ENCODE measurements at regions not wholly inside any gene's neighbourhood (a gene's known extent, or its start where the extent isn't known, plus 50 kb on each side); places are given as distances from the start of the nearest gene placed in this dataset.

DNA sequence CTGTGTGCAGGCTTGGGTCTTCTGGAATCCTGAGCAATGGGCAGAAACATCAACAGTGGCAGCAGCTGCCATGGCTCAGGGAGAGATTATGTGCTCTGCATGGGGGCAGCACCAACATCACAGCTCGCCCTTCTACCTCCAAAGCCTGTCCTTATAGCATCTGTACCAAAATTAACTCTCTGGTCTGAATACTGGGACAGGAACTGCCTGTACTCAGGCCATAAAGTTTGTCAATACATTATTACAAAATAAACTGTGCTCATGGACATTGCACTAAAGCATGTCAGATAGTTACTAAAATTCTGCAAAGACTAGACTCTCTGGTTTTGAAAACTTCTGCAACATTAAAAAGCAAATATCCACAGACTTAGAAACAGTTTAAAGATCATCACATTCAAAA, 91.6 kb downstream of the ZC3H11B start:
- DNase-seq: no peak

DNA sequence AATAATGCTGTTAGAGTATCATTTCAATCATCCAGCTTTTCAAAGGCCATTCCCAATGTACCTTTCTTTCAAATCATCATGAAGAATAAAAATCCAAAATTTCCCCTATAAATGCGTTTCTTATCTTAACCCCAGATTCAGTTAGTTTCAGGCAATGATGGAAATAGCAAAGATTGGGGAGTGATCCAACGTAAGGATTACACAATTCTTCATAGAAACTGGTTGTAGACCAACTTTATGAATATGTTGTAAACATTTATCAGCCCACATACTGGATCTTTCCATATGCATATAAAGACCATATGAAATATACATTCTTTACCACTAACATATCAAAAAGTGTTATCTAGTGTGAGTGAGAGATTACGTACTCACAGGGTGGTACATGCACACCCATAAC, 92.7 kb downstream of the ZC3H11B start:
- DNase-seq: no peak

DNA sequence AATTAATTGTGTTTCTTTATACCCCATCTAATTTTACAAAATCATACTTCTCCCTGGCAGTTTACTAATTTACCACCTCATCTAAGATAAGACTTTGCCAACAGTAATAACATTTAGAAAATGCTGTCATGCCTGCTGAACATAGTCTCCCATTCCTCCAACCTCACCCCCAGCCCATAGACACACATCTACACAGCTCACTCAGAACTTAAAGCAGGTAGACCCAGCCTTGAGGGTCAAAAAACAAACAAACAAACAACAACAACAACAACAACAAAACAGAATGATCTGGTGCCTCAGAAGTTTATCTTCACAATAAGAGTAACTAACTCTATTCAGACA, 94.0 kb downstream of the ZC3H11B start:
- DNase-seq: no peak

DNA sequence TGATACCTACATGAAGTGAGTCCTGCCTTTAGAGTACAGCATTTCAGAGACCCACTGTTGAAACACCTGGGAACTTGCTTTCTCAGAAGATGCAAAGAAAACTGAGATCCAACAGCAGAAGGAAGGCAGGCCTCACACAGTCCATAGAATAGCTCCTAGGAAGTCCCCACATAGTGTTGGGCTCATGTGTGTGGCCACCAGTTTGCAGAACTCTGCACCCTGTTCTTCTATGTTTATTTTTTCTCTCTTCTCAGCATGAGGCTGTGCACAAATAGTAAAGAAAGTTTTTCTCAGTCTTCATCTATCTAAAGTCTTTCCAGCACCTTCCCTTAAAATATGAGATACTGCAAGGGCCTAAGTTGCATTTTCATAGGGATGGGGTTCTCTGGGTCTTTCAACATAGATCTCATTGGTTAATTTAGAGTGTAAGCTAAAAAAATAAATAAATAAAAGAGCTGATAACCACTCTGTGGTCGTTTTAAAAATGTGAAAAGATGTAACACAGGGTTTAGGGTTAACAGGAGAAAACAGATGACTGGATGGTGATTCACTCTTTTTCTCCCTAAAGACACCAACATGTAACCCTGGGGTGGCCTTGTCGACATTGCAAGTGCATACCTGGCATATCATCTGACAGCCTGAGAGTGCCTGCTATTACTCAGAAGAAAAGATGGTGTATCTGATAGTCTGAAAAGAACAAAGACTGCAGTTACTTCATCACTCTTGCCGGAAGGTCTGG, 94.6 kb downstream of the ZC3H11B start:
- DNase-seq: no peak

DNA sequence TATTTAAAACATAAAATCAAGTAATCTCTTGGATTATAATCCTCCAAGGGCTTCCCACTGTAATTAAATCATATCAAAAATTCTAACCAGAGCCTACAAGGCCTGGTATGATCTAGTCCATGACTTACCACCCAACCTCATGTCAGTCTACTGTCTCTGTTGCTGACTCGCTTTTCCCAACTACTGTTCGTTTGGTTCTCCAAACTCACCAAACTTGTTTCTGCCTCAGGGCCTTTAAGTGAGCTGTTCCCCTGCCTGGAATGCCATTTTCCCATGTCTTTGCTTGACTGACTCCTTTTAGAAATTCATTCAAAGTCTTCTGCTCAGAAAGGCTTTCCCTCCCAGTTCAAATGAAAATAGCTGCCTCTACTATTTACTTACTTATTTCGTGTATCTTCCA, 95.9 kb downstream of the ZC3H11B start:
- DNase-seq: no peak

DNA sequence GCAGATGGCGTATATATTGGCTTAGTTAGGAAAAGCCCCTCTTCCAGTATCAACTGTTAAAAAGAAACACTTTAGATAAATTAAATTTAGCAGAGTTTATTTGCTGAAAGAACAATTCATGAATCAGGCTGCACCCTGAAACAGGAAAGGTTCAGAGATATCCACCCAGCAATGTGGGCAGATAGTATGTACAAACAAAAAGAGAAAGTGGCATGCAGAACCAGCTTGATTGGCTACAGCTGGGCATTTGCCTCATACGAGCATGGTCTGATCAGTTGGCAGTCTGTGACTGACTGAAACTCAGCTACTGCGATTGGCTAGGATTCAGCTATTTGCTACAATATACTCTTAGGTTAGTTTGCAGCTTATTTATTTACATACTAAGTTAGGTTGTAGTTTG, 98.2 kb downstream of the ZC3H11B start:
- no peak for DNase-seq

DNA sequence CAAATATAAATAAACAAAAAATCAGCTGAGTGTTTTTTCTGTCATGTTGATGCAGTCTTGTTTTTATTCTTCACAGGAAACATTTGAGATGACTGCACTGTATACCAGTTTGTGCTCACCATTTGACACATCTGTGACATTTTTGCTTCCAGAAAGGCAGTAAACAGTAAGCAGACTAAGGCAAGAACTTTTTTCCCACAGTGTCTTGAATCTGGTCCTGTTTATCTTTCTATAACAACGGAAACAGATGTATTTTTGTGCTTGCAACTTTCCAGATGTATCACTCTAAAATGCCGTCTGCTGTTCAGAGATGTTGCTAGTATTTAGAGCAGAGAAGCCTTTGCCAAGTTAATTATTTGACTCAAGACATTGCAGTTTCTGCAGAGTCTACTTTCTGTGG, 105.5 kb downstream of the ZC3H11B start:
- no peak for DNase-seq

DNA sequence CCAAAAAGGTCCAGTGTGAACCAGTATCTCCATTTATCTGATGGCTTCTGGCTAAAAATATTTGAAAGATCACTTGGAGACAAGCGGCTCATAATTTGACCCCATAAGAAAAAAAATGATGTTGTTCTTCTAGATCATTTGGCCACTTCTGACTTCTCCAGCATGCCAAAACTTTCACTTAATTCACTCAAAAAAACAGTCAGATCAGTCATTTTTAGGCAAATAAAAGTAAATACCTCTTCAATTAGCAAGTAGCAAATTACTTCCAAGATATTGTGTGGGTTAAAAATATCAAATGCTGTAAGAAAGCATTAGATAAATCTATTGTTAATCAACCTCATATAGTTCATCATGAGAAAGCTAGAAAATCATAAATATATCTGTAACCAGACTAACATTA, 106.0 kb downstream of the ZC3H11B start:
- no peak for DNase-seq

DNA sequence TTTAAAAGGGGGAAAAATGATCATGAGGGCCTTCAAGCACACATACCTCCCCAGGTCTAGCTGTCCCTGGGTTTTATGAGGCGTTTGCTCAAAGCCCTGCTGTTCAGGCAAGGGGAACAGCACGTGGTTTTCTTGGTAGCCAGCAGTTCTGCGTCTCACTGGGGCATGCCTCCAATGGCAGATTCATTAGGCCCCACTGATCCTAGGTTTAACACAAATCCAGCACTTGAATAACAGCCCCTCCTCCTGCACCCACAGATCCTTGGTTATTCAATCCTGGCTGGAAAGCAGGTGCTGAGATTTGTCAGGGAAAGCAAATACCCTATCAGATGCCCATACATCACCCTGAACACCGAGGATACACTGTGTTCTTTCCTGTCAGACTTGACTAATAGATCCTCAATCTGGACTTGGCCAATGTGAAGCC, 106.4 kb downstream of the ZC3H11B start:
- no peak for DNase-seq

DNA sequence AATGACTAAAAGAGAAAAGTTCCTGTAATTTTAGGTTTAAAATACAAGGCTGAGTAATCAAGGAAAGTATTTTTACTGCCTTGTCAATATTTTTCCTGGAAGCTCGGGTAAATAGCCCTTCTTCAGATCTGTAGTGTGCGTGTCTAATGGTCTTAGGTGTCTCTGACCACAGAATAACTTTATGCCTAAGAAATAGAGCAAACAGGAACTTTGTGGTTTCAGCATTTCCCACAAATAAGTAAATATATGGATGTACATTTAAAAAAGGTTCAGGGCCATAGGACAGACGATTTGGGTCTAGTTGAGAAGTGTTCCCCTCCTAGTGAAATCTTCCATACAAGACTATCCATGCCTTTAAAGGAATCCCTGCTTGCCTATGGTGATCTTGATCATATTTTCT, 107.0 kb downstream of the ZC3H11B start:
- DNase-seq: no peak

DNA sequence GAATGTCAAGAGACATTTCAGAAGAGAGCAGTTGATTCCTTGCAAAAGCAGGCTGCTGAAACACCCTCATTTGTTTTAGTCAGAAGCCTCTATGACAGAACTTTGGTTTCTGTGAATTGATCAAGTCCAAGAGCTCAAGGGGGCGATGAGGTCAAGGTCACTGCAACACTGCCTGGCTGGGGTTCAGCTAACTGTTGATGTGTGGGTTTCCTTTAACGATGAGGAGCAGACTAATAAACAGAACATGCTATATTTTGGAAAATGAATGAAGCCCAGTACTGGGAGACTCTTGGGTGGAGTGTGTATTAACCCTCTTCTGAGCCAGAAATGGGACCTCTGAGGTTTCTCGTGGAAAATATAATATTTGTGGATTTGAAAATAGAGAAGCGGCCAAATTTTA, 109.3 kb downstream of the ZC3H11B start:
- DNase-seq: no peak

DNA sequence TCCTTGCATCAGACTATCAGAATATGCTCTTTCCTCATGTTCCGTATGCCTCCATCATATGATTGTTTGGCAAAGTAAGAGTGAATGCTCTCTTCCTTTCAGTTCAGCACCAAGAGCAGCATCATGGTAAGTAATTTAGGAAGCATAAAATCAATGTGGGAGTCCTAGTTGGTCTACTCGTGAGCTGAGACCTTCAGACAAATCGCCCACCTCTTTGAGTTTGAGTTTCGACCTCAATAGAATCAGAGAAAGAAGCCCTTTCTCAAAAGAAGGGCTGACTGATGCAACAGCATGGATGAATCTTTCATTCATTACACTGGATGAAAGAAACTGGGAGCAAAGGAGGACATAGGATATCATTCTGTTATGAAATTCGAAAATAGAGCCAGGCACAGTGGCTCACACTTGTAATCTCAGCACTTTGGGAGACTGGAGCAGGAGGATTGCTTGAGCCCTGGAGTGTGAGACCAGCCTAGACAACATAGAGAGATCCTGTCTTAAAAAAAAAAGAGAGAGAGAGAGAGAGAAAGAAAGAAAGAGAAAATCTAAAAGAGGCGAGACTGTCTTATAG, 112.5 kb downstream of the ZC3H11B start:
- DNase-seq: no peak

DNA sequence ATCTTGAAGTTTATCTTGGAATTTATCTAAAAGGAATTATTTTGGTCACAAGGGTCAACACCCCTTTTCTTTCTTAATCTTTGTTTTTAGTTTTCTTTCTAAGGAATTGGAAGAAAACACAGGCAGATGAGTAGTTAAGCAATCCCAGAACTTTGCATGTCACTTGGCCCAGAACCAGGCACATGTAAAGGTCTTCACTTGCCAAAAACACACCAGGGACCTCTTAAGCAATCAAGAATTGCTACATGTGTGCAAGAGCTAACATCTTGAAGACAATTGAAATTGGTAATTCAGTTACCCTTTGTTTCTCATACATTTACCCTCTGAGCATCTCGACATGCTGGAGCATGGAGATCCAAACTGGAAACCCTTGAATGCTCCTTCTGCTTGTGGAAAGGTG, 114.2 kb downstream of the ZC3H11B start:
- no peak for DNase-seq

DNA sequence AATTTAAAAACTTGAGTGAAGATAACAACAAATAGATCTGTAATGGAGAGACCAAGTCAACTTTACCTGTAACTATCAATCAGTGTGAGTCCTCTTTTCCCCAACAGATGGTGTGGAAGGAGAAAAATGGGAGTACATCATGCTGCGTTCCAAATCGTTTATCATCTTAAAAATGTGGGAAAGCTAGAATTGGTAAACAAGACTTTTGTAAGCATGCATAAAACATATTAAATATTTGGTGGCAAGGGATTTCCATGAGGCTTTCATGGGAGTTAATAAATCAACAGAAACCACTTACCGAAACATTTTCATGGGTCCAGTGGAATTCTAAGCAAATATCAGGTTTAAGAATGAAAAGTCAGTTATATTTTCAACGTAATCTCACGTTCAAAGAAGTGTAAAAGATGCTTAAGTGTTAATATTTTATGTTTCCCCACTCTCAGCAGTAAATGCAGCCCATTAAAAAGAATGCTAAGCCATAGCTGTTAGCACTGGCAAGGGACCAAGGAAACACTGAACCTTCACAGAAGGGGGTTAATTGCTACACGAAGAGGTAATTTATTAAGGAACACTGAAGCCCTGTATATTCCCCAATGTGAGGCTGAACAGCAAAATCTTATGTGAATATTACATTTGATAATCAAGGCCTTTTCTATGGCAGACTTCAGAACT, 117.0 kb downstream of the ZC3H11B start:
- no peak for DNase-seq

DNA sequence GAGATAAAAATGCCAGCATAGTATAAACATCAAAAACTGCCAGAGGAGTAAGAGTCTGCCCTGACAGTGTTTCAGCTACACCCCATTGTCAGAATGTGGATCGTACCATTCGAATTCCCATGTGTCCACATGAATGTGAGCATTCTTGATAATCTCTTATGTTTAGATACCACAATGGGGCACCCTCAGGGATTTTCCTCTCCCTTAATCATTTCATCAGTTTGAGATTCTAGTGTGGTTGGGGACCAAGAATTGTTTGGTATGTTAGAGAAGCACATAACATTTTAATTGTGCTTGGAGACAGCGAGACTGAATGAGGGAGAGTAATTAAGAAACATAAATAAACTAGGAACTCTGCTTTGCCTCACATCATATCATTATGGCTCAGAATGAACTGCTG, 120.2 kb downstream of the ZC3H11B start:
- no peak for DNase-seq

DNA sequence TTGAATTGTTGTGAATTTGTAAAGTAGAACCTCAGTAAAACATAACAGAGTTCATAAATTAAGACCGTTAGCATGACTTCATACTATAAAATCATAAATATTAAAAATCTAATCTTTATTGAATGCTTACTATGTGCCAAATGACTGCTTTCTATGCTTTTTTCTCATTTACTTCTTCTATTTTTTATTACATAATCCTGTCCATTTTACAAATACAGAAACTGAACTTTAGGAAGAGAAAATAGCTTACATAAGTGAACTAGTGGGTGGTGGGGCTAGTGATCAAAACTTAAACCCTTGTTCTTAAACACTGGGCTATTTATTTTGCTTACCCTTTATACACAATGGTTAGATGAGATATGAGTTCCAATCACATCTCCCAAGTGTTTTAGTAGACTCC, 122.3 kb downstream of the ZC3H11B start:
- DNase-seq: no peak

DNA sequence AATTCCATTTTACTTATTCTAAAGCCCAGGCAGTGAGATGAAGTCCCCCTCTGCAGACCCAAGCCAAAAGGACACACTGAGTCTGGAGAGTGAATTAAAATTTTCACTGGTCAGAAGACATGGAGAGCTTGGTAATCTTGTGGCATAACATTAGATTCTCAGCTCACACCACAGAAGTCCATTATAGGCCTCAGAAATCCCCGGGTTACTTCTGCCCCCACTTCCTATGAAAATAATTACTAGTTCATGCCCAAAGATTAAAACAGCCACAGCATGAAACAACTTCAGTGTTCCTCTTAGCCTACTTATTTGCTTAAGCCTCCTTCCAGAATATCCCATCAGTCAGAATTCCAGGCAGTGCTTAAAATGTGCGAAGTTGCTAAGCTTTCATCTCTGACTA, 123.3 kb downstream of the ZC3H11B start:
- no peak for DNase-seq

DNA sequence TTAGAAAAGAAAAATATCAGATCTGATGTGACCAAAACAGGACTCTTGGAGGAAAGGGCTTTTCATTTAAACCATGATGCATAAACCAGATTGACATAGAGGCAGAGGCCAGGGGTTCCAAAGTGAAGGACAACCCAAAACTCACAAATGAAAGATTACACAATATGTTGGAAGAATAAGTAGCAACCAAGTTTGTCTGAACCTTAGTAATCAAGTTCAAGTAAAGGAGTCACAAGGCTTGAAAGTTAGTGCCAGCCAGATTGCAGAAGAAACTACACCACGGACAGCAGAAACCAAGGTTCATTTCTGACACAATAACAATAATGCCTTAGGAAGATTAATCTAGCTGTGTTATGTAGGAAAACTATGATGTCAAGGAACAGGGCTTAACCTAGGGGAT, 124.6 kb downstream of the ZC3H11B start:
- no peak for DNase-seq

DNA sequence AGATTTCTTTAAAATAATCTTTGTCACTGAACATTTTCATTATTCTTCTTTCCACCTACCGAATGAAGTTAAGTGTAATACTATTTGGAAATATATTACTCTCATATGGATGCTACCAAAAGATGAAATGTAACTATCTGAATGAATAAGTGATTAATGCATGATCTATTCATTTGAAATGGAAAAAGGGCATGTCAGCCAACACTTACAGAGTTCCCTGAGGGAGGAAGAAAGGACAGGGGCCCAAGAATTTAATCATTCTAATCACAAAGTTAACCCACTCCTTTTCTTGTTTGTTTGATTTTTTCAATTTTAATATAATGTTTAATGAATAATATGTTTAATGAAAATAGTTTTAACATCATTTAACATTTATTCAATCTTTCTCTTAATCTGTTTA, 129.4 kb downstream of the ZC3H11B start:
- DNase-seq: no peak

DNA sequence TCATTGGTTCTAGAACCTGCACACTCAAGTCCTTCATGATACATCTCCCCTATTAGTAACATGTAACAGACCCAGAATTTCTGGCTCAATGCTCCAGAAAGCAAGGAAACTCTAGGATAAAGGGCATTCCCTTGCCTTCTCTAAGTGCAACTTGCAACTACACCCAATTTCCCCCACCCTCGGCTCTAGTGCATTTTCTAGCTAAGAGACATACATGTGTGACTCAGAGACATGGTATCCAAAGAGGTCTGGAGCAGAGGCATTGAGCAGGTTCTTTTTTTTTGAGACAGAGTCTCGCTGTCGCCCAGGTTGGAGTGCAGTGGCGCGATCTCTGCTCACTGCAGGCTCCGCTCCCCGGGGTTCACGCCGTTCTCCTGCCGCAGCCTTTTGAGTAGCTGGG, 132.9 kb downstream of the ZC3H11B start:
- DNase-seq: no peak

DNA sequence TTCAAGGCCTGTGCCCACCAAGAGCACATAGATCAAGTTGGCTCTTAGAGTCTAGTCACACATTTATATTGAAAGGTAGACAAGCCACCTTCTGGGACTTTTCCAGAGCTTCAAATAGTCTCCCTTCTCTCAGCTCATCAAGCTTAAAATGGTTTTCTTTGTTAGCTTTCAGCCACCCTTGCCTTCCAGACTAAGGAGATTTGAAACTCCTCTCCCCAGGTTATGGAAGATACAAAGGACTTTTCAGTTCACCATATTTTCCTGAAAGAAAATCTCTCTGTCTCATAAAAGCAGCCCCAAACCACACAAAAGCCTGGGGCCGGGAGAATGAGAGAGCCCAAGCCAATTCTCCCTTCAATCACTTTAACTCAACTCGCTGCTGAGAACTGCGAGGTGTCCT, 134.1 kb downstream of the ZC3H11B start:
- no peak for DNase-seq

DNA sequence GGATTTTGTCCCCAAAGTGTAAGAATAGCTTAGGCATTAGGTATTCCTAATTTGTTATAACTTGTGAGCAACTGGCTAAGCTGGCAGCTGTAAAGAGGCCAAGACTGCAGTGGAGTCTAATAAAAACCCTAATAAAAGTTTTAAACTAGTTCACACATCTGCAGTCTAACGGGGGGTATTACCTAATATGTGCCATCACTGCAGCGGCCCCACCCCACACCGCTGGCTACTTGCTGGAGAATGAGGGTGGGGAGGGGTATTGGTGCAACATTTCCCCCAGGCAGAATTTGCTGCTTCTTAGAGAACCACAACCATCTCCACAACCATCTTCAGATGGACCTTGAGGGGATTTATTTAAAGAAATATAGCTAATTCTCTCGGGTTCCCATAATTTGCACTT, 135.0 kb downstream of the ZC3H11B start:
- DNase-seq: no peak

DNA sequence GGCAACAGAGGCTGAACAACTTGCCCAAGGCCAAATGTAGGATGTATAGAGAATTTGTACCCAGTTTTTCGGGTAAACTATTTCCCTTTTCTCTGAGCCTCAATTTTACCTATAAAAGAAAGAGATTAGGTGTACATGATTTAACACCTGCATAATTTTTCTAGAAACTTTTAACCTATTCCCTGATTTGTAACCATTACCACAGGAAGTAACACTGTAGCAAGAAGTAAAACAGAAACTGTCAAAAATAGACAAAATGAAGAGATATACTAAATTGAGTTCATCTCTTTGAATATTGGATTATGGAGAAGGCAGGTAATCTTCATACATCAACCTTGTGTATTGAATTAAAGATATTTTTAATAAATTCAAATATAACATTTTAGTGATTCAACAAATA, 136.2 kb downstream of the ZC3H11B start:
- DNase-seq: no peak

DNA sequence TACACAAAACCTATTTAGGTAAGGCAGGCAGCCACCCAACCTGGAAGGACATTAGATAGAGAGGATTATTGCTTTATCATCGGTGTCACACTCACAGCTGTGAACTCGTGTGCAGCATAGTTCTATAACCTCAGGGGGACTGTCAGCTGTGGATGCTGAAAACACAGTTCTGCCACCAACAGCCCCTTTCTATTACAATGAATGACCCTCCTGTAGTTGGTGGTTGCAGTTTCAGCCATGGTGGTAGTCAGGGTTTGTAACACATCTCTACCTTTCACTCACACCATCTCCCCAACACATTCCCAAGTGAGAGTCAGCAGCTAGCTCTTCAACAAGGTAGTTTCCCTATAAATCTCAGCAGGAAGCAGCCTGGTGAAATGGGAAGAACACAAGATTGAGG, 136.8 kb downstream of the ZC3H11B start:
- DNase-seq: no peak

DNA sequence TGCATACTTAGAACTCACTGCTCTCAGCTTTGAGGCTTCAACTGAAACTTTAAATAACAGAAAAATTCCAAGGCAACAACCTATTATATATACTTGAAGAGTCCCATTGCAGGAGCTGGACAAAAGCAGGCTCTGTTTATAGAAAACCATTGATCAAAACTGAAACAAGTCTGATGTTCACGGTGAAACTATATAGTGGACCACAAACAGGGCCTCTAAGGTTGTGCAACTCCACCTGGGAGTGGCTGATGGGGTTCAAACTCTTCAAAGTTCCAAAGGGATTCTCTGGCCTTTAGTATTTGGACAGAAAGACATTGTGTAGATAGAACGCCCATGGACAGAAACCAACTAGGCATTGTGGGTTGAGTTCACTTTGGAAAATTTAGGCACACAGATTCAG, 140.3 kb downstream of the ZC3H11B start:
- DNase-seq: no peak
